ENCODE measurements at regions not wholly inside any gene's neighbourhood (a gene's known extent, or its start where the extent isn't known, plus 50 kb on each side); places are given as distances from the start of the nearest gene placed in this dataset.

- TF ChIP-seq CTCF (IDR thresholded peaks at IDR 0.05; ENCODE audit: low read depth, low read length) (no peak), EZH2phosphoT487 (IDR thresholded peaks at IDR 0.05; ENCODE audit: low read depth) (no peak)
These were observed 169.1 kb upstream of the THUMPD2 start for GRCh38 chr2:39948016-39948719.

GRCh38 chr2:39947294-39948015, 168.4 kb upstream of the THUMPD2 start:
- H3K9me3 ChIP-seq (ENCODE audit: insufficient read depth, low read length): no peaks in the 10 kb centered on the region

More at GRCh38 chr2:39948016-39948719, 169.1 kb upstream of the THUMPD2 start:
- Histone ChIP-seq H3K79me2 (ENCODE audit: low read length) (no peaks in the 10 kb centered on the region), H3K36me3 (replicated peaks; ENCODE audit: low read depth, low read length) (no peaks in the 10 kb centered on the region), H2AFZ (ENCODE audit: low read depth, low read length) (no peak overlapping the region), H3K4me3 (ENCODE audit: low read length) (no peak overlapping the region), H3K27me3 (ENCODE audit: low read depth, low read length) (no peaks in the 10 kb centered on the region), H3K4me2 (ENCODE audit: low read length) (no peak overlapping the region), H4K20me1 (ENCODE audit: insufficient read depth, low read length) (no peaks in the 10 kb centered on the region), H3K9me3 (ENCODE audit: insufficient read depth, low read length) (no peaks in the 10 kb centered on the region), H3K27ac (ENCODE audit: low read length) (no peak overlapping the region), H3K4me1 (ENCODE audit: low read length) (no peaks in the 10 kb centered on the region), H3K9ac (ENCODE audit: low read length) (no peak overlapping the region)

GRCh38 chr2:39942950-39943349, 163.9 kb upstream of the THUMPD2 start:
- no peaks in the 10 kb centered on the region for H3K36me3 ChIP-seq (replicated peaks; ENCODE audit: low read depth, low read length)
- no peak overlapping the region for H2AFZ ChIP-seq (ENCODE audit: low read depth, low read length)
- H3K4me1 ChIP-seq (ENCODE audit: low read length): no peaks in the 10 kb centered on the region
- no peaks in the 10 kb centered on the region for H3K27me3 ChIP-seq (ENCODE audit: low read depth, low read length)
- no peaks in the 10 kb centered on the region for H4K20me1 ChIP-seq (ENCODE audit: insufficient read depth, low read length)
- H3K9me3 ChIP-seq (ENCODE audit: insufficient read depth, low read length): no peaks in the 10 kb centered on the region
- H3K79me2 ChIP-seq (ENCODE audit: low read length): no peaks in the 10 kb centered on the region
- H3K27ac ChIP-seq (ENCODE audit: low read length): no peak overlapping the region
- H3K9ac ChIP-seq (ENCODE audit: low read length): no peak overlapping the region
- H3K4me3 ChIP-seq (ENCODE audit: low read length): no peak overlapping the region
- TF ChIP-seq CTCF (IDR thresholded peaks at IDR 0.05; ENCODE audit: low read depth, low read length) (no peak), EZH2phosphoT487 (IDR thresholded peaks at IDR 0.05; ENCODE audit: low read depth) (no peak)
- H3K4me2 ChIP-seq (ENCODE audit: low read length): no peak overlapping the region

More at GRCh38 chr2:39947294-39948015, 168.4 kb upstream of the THUMPD2 start:
- Histone ChIP-seq H3K9ac (ENCODE audit: low read length) (no peak overlapping the region), H3K27ac (ENCODE audit: low read length) (no peak overlapping the region), H3K79me2 (ENCODE audit: low read length) (no peaks in the 10 kb centered on the region), H3K4me2 (ENCODE audit: low read length) (no peak overlapping the region), H3K4me1 (ENCODE audit: low read length) (no peaks in the 10 kb centered on the region), H2AFZ (ENCODE audit: low read depth, low read length) (no peak overlapping the region), H4K20me1 (ENCODE audit: insufficient read depth, low read length) (no peaks in the 10 kb centered on the region), H3K4me3 (ENCODE audit: low read length) (no peak overlapping the region), H3K27me3 (ENCODE audit: low read depth, low read length) (no peaks in the 10 kb centered on the region), H3K36me3 (replicated peaks; ENCODE audit: low read depth, low read length) (no peaks in the 10 kb centered on the region)
- TF ChIP-seq CTCF (IDR thresholded peaks at IDR 0.05; ENCODE audit: low read depth, low read length) (no peak), EZH2phosphoT487 (IDR thresholded peaks at IDR 0.05; ENCODE audit: low read depth) (no peak)

- H2AFZ ChIP-seq (ENCODE audit: low read depth, low read length): no peak overlapping the region
- H3K27ac ChIP-seq (ENCODE audit: low read length): no peak overlapping the region
These were observed 159.2 kb upstream of the THUMPD2 start for GRCh38 chr2:39938035-39938835.

More at GRCh38 chr2:39938035-39938835, 159.2 kb upstream of the THUMPD2 start:
- Histone ChIP-seq H3K9me3 (ENCODE audit: insufficient read depth, low read length) (no peaks in the 10 kb centered on the region), H3K9ac (ENCODE audit: low read length) (no peak overlapping the region), H3K4me2 (ENCODE audit: low read length) (no peak overlapping the region), H3K4me1 (ENCODE audit: low read length) (no peaks in the 10 kb centered on the region), H4K20me1 (ENCODE audit: insufficient read depth, low read length) (no peaks in the 10 kb centered on the region), H3K4me3 (ENCODE audit: low read length) (no peak overlapping the region), H3K27me3 (ENCODE audit: low read depth, low read length) (no peaks in the 10 kb centered on the region), H3K36me3 (replicated peaks; ENCODE audit: low read depth, low read length) (no peaks in the 10 kb centered on the region), H3K79me2 (ENCODE audit: low read length) (no peaks in the 10 kb centered on the region)
- TF ChIP-seq EZH2phosphoT487 (IDR thresholded peaks at IDR 0.05; ENCODE audit: low read depth) (no peak), CTCF (IDR thresholded peaks at IDR 0.05; ENCODE audit: low read depth, low read length) (no peak)

Measured in OCI-LY3 (cell line).